Fibroblast of lung (primary cell): ENCODE measurements at regions not wholly inside any gene's neighbourhood (a gene's known extent, or its start where the extent isn't known, plus 50 kb on each side); places are given as distances from the start of the nearest gene placed in this dataset.

Experiments used
- CTCF ChIP-seq, 2 donors: IDR thresholded peaks in 1 of 2; conservative IDR thresholded peaks in 1 of 2; 1 replicate in 1 of 2; 2 replicates in 1 of 2; pipeline ENCODE4 v1.5.1; 2011 to 2012; ENCODE audit warnings: low read length in 2 of 2, control low read depth in 1 of 2, inconsistent platforms in 1 of 2, low read depth in 1 of 2, mild to moderate bottlenecking in 1 of 2
- EZH2 ChIP-seq: IDR thresholded peaks from 2 replicates; pipeline ENCODE4 v1.5.1; 2012; ENCODE audit warnings: low read length, control low read depth, mild to moderate bottlenecking; ENCODE audit errors: missing control alignments

- TF ChIP-seq CTCF (conservative IDR thresholded peaks at IDR 0.05 in 1 of 2, IDR thresholded peaks at IDR 0.05 in 1 of 2; ENCODE audit: low read depth in 1 of 2, low read length in 2 of 2), result no peak
- no peak for TF ChIP-seq EZH2
These were observed 776.6 kb upstream of the LCORL start for GRCh38 chr4:18798123-18798522.
